ENCODE measurements at regions not wholly inside any gene's neighbourhood (a gene's known extent, or its start where the extent isn't known, plus 50 kb on each side); places are given as distances from the start of the nearest gene placed in this dataset.

DNA sequence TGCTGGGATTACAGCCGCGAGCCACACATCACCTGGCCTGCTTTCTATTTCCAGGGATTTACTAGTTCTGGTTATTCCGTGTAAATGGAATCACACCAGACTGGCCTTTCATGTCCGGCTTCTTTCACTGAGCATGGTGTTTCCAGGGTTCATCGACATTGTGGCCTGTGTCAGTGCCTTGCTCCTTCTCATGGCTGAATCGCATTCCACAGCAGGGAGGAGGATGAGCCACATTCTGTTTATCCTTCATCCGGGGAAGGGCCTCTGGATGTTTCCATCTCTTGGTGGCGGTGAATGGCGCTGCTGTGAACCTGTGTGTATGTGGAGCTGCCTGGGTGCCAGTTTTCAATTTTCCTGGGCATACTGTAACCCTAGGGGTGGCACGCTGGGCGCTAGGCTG is 58.7 kb upstream of the RNU6ATAC start:
- TF ChIP-seq, protein P1, sequence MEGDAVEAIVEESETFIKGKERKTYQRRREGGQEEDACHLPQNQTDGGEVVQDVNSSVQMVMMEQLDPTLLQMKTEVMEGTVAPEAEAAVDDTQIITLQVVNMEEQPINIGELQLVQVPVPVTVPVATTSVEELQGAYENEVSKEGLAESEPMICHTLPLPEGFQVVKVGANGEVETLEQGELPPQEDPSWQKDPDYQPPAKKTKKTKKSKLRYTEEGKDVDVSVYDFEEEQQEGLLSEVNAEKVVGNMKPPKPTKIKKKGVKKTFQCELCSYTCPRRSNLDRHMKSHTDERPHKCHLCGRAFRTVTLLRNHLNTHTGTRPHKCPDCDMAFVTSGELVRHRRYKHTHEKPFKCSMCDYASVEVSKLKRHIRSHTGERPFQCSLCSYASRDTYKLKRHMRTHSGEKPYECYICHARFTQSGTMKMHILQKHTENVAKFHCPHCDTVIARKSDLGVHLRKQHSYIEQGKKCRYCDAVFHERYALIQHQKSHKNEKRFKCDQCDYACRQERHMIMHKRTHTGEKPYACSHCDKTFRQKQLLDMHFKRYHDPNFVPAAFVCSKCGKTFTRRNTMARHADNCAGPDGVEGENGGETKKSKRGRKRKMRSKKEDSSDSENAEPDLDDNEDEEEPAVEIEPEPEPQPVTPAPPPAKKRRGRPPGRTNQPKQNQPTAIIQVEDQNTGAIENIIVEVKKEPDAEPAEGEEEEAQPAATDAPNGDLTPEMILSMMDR (IDR thresholded peaks at IDR 0.05): no peak
- no peak for TF ChIP-seq ZFX (IDR thresholded peaks at IDR 0.05; ENCODE audit: borderline replicate concordance)

All from 22Rv1 (cell line).